NCI-H1092 treated with DMSO at 0.1 percent for 48 hours (cell line): ENCODE measurements at regions not wholly inside any gene's neighbourhood (a gene's known extent, or its start where the extent isn't known, plus 50 kb on each side); places are given as distances from the start of the nearest gene placed in this dataset.

ENCODE experiments used
- DNase-seq: peaks from one replicate; lab custom pipeline; 2025; lab: John Stamatoyannopoulos, UW

DNA sequence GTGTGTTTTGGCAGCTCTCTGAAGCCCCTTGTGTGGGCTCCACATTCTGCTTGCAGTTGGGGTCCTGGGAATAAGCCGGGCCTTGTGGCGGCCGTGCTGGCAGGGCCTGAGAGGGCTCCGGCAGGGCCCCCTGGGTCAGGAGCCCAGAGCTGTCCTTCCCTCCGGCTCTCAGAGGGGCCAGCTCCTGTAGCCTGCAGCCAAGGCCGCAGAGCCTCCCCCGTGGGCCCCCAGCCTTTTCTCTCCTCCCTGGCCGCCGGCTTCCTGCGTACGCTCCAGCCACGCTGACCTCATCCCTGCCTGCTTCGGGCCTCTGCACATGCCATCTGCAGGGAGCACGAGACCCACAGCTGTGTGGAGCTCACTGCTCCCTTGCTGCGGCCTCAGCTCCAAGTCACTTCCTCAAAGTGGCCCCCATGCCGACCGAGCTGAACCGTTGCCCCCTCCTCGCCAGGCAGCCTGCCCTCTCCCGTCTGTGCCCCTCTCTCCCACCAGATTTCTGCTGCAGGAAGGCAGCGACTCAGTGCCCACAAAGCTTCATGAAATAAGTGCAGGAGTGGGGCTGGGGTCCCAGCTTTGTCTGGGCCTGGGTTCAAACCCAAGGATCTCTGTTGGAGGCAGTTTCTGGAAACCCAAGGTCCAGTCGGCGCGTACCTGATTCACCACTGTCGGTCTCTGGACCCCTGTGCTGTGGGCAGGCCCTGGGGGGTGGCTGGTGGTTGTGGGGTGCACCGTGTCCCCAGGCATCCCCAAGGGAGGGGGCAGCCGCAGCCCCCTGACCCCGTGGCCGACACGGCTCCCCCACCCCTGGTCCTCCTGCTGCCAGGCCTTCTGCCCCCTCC, 57.1 kb upstream of the NKX1-1 start:
- no peak for DNase-seq

DNA sequence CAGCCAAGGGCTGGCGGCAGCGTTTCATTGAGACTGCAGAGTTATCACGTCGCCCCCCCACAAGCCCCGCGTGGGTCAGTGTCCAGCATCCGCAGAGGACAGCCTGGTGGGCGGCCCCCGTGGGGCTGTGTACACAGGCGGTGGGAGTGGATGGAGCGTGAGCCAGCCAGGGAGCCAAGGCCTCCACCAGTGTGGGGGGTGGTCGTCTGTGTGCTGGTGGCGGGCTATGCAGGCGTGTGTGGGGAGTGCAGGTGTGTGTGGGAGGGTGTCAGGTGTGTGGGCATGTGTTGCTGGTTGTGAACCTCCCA, 56.5 kb upstream of the NKX1-1 start:
- no peak for DNase-seq

DNA sequence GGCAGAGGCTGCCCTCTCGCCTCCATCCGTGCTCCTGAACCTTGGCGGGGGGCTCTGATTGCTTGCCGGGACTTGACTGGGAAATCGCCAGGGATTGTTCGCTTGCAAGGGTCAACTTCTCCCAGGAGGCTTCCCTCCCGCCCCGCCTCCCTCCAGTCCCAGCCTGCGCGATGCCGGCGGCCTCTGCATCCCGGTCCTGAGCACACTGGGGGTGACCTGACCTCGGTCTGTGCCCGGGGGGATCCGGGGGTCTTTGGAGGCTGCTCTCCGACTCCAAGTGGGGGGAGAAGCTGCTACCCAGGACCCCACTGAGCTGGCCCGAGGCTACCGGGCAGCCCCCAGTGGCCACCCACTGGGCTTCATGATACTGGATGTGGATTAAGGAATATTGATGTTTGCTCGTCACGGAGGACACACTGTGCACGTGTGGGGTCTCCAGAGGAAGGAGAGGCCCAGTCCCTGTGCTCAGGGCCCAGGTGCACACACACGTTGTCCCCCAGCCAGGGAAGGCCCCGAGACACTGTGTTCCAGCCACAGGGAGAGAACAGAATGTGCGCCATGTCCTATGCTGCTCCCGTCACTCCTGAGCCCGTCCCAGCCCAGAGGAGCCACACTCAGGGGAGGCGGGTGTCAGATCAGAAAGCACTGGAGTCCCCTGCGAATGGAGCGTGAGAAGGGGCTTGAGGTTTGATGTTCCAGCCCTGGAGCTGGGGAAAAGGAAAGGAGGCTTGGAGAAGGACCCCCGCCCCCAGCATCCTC, 55.9 kb upstream of the NKX1-1 start:
- DNase-seq = no peak

DNA sequence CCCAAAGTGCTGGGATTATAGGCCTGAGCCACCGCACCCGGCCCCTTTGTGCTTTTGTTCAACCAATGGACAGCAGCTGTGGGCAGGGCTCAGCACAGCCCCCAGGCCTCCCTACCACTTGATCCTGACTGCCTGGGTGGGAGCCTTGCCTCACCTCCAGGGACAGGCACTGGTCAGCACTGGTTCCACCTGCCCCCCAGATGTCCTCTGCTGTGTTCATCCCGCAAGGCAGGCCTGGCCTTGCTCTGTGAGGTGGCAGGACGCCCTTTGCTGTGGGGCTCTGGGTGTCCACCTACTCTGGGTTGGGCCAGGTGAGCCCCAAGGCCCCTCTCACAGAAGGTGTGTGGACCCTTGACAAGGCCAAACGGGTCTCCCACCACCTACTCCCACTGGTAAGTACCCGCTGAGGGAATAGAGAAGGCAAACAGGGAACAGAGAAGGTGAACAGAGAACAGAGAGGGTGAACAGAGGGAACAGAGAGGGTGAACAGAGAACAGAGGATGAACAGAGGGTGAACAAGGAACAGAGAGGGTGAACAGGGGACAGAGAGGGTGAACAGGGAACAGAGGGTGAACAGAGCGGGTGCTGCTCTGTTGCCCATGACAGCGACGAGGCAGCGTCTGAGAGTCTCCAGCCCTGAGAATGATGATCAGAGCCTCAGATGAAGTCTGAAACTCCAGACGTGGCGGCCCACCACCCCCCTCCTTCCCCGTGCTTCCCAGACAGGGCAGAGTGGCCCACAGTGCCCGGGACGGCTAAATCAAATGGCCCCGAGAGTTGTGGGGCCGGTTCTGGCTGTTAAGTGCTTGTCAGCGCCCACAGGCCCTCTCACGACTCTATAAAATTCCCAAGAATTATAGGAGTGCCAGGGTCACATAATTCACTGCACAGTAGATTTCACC, 55.0 kb upstream of the NKX1-1 start:
- DNase-seq = no peak

DNA sequence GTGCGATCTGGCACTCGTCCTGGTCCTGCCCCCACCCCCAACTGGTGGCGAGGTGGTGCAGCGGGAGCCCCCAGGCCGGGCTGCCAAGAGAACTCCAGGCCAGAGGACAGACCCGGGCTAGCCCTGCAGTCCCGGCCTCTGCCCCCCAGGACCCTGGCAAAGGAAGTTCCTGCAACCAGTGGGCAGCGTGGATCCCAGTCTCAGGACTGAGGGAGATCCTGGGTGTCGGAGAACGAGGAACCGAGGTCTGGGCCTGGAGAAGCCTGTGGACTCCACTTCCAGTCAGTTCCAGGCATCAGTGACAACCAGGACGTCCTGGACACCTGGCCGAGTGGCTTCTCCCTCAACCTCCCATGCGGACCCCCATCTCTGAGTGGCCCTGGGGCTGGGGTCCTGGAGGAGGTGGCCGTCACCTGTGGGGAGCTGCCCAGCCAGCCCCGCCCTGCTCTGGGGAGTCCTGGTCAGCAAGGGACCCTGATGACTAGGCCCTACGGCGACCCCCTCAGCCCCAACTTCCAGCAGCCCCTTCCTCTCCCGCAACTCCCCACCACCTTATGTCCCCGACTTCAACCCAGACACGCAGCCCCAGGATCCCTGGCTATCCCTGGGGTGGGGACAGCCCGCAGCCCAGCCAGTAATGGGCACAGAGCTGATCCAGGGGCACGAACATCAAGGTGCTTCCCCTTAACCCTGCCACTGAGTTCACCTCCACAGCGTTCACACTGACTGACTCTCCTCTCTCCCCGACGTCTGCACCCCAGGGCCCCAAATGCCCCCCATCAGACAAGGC, 53.7 kb upstream of the NKX1-1 start:
- no peak for DNase-seq

DNA sequence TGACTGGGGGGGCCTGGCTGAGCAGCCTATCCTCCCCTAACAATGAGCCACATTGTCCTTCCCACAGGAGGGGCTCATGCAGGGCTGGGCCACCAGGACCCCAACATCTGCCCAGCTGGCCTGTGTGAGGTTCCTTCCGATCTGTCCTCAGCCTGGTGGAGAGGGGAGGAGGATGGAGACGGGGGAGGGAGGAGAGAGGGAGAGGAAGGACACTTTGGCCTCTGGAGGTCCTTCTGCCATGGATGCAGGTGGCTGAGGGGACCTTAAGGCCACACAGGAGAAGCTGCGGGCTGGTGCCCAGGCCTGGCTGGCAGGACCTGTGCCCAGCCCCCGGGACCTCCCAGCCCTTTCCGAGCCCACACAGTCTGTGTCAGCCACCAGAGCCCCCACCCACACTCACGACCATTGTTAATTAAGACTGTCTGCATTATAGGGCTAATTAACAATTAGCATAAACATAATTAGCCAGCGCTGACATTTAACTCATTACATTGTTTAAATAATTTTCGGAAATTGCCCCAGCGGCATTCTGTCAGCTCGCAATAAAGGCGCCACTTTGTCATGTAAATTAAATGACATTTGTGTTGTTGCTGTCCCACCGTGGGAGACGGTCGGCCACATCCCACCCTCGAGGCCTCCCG, 53.0 kb upstream of the NKX1-1 start:
- DNase-seq = no peak

DNA sequence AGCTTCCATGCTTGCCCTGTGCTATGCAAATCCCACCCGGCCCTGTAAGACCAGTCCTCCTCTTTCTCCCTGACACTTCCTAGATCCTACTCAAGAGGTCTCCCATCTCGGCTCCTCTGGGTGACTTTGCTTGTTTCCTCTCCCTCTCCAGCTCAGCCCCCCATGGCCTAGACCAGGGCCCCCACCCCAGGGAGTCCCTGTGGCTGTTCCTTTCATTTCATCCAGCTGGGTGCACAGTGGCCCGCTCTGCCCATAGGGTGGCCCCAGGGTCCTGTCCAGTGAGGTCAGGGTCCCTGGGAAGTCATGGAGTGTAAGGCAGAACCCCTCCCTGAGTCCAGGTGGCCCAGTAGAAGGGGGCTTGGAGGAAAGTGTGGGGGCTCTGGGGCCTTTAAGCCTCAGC, 52.3 kb upstream of the NKX1-1 start:
- DNase-seq = no peak
